MCF 10A (cell line): ENCODE measurements at regions not wholly inside any gene's neighbourhood (a gene's known extent, or its start where the extent isn't known, plus 50 kb on each side); places are given as distances from the start of the nearest gene placed in this dataset.

Experiments
- BruUV-seq: library from RNA; stranded (reverse); fragments of 400-500 nt; replicated peaks from 2 replicates; lab custom pipeline; 2021; lab: Mats Ljungman, UMichigan
- CTCF ChIA-PET: fragments of 300-600 bp; sonication (Branson Sonifier 250); formaldehyde crosslinking; extraction: SDS; loops from one replicate; lab custom pipeline; 2021; ENCODE audit warnings: antibody characterized with exemption, inconsistent platforms; lab: Yijun Ruan, JAX
- POLR2A ChIA-PET: fragments of 300-600, 350-650 bp; sonication (Branson Sonifier 250); formaldehyde crosslinking; extraction: SDS; loops from one replicate; lab custom pipeline; 2020; ENCODE audit warnings: antibody characterized with exemption, inconsistent platforms; lab: Yijun Ruan, JAX
- DNase-seq: peaks from one replicate; pipeline ENCODE4 v3.0.0-alpha.2; 2018; ENCODE audit not compliant: unreplicated experiment
- H3K27ac Mint-ChIP-seq: one replicate; pipeline ENCODE4 v1.8.0; 2022; ENCODE audit warnings: mild to moderate bottlenecking, low read depth, mixed read lengths; ENCODE audit not compliant: unreplicated experiment
- H3K27me3 Mint-ChIP-seq: one replicate; pipeline ENCODE4 v1.8.0; 2022; ENCODE audit warnings: mixed read lengths; ENCODE audit not compliant: insufficient read depth, unreplicated experiment
- H3K36me3 Mint-ChIP-seq: one replicate; pipeline ENCODE4 v1.8.0; 2022; ENCODE audit warnings: mild to moderate bottlenecking, moderate library complexity, mixed read lengths; ENCODE audit not compliant: insufficient read depth, unreplicated experiment
- H3K4me1 Mint-ChIP-seq: one replicate; pipeline ENCODE4 v1.8.0; 2022; ENCODE audit warnings: mixed read lengths; ENCODE audit not compliant: insufficient read depth, unreplicated experiment
- H3K4me3 Mint-ChIP-seq: one replicate; pipeline ENCODE4 v1.8.0; 2022; ENCODE audit warnings: mild to moderate bottlenecking, moderate library complexity, mixed read lengths; ENCODE audit not compliant: unreplicated experiment
- H3K9me3 Mint-ChIP-seq: one replicate; pipeline ENCODE4 v1.8.0; 2022; ENCODE audit warnings: mixed read lengths; ENCODE audit not compliant: unreplicated experiment
- intact Hi-C: fragments of 100-400 bp; cut with micrococcal nuclease; formaldehyde crosslinking; loops from 2 replicates; pipeline ENCODE4 v1.14.1; 2022
- TF ChIP-seq, protein P1 (sequence below): fragments of 200-600 bp; IDR thresholded peaks from one replicate; pipeline ENCODE4 v1.8.0; 2022; ENCODE audit warnings: antibody characterized with exemption, mild to moderate bottlenecking; ENCODE audit not compliant: unreplicated experiment

DNA sequence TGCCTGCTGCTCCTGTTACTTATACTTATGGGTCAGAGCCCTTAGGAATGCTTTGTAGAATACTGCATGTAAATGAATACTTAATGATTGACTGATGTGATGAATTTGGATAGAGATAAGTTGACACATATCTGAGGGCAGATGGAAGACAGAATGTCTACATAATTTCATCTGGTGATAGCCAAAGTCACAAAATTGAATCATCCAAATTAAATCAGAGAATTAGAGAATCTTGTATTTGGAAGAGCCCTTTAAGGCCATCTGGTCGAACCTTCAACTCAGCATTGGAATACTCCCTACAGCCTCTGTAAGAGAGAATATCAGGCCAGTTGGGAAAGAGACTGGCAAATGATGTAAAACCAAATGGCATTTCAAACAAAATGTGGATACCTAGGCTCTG lies 944.8 kb downstream of the RPA4 start:
- BruUV-seq: no TSS peak
- ChIA-PET CTCF (no interaction called here), POLR2A (no interaction called here)
- Mint-ChIP-seq H3K36me3 (no peaks in the 10 kb centered on the region), H3K9me3 (no peaks in the 10 kb centered on the region), H3K27me3 (peaks cover 47% of the 10 kb centered on the region), H3K4me3 (no peak overlapping the region), H3K27ac (no peak overlapping the region), H3K4me1 (no peaks in the 10 kb centered on the region)
- intact Hi-C loops: no loop called here
- no peak for DNase-seq
- TF ChIP-seq, protein P1, sequence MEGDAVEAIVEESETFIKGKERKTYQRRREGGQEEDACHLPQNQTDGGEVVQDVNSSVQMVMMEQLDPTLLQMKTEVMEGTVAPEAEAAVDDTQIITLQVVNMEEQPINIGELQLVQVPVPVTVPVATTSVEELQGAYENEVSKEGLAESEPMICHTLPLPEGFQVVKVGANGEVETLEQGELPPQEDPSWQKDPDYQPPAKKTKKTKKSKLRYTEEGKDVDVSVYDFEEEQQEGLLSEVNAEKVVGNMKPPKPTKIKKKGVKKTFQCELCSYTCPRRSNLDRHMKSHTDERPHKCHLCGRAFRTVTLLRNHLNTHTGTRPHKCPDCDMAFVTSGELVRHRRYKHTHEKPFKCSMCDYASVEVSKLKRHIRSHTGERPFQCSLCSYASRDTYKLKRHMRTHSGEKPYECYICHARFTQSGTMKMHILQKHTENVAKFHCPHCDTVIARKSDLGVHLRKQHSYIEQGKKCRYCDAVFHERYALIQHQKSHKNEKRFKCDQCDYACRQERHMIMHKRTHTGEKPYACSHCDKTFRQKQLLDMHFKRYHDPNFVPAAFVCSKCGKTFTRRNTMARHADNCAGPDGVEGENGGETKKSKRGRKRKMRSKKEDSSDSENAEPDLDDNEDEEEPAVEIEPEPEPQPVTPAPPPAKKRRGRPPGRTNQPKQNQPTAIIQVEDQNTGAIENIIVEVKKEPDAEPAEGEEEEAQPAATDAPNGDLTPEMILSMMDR: no peak

DNA sequence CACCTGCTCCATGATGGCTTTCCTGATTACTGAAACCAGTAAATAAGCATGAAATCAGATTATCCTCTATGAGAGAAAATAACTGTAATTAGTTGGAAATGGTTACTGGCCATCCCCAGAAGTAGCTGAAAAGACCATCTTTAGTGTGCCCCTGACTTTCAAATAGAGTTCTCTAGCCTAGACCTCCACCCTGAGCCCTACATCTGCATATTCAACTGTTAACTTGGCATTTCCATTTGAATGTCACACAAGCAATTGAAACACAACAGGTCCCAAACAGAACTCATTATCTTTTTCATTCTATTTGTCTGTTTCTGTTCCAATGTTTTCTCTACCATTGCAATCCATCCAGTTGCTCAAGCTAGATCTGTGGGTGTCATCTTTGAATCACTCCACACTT lies 952.3 kb downstream of the RPA4 start:
- intact Hi-C loops: no loop called here
- no TSS peak for BruUV-seq
- Mint-ChIP-seq H3K27ac (no peak overlapping the region), H3K36me3 (no peaks in the 10 kb centered on the region), H3K9me3 (no peaks in the 10 kb centered on the region), H3K27me3 (peaks cover 57% of the 10 kb centered on the region), H3K4me1 (no peaks in the 10 kb centered on the region), H3K4me3 (no peak overlapping the region)
- POLR2A ChIA-PET: no interaction called here
- TF ChIP-seq, protein P1: no peak
- CTCF ChIA-PET: no interaction called here
- DNase-seq: no peak

DNA sequence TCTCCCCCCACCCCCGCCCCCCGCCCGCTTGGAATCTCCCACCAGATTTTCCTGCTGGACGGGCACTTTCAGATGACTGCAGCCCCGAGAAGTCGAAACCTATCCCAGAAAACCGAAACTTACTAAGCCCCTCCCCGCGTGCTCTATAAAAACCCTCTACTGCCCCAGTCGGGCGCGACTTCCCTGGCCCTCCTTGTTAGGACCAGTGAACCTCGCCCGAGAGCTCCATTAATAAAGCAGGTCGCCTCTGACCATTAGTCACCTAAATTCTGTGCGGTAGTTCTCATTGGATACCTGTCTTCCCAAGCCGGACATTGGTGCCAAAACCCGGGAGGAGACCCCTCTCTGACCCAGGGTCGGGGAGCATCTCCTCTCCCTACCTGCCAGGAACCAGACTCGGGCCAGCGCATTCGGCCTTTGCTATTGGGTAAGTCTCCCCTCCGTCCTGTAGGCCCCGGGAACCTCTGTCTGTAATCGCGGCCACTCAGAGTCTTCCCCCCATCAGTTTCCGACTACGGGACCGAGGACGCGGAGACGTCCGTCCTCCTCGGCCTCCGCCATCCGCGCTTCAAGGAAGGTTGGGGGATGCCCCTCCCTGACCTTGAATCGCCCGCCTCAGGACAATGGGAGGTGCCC lies 958.0 kb downstream of the RPA4 start:
- Mint-ChIP-seq H3K27me3 (peaks cover 20% of the 10 kb centered on the region), H3K9me3 (peaks cover 34% of the 10 kb centered on the region), H3K4me1 (no peaks in the 10 kb centered on the region), H3K4me3 (no peak overlapping the region), H3K27ac (no peak overlapping the region), H3K36me3 (no peaks in the 10 kb centered on the region)
- intact Hi-C loops: no loop called here
- DNase-seq: no peak
- CTCF ChIA-PET: no interaction called here
- POLR2A ChIA-PET: no interaction called here
- no TSS peak for BruUV-seq
- TF ChIP-seq, protein P1: no peak

DNA sequence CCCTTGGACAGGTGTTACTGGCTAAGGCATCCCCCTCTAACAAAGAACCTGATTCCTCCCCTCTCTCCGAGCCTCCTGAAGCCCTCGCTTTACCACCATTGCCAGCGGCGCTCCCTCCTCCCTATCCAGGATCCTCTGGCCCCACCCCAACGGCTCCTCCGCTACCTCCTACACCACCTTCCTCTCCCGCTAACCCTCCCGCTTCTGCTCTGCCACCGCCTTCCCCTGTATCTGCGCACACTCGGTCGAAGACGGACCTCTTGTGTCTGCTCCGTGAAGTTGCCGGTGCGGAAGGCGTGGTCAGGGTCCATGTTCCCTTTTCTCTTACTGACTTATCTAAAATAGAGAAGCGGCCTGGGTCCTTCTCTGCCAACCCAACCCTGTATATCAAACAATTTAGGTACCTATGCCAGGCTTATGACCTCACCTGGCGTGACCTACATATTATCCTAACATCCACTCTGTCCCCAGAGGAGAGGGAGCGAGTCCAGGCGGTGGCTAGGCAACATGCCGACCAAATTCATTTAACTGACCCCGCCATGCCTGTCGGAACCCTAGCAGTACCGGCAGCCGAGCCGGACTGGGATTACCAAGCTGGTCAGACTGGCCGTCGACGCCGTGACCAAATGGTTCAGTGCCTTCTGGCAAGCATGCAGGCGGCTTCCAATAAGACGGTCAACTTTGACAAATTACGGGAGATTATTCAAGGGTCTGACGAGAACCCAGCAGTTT lies 958.9 kb downstream of the RPA4 start:
- ChIA-PET CTCF (no interaction called here), POLR2A (no interaction called here)
- Mint-ChIP-seq H3K27me3 (peaks cover 10% of the 10 kb centered on the region), H3K9me3 (peaks cover 44% of the 10 kb centered on the region), H3K36me3 (peaks cover 7% of the 10 kb centered on the region), H3K4me1 (no peaks in the 10 kb centered on the region), H3K4me3 (no peak overlapping the region), H3K27ac (no peak overlapping the region)
- DNase-seq: no peak
- no TSS peak for BruUV-seq
- intact Hi-C loops: no loop called here
- TF ChIP-seq, protein P1: no peak
